HCT116 (cell line): ENCODE measurements at regions not wholly inside any gene's neighbourhood (a gene's known extent, or its start where the extent isn't known, plus 50 kb on each side); places are given as distances from the start of the nearest gene placed in this dataset.

Source experiments
- ATAC-seq: fragments of 200-7000 bp; cut with Tn5 transposase; 2 replicates; pipeline ENCODE4 v1.9.1; 2020; ENCODE audit warnings: mild to moderate bottlenecking, moderate library complexity
- BruUV-seq: library from RNA; stranded (reverse); fragments of 400-500 nt; replicated peaks from 2 replicates; lab custom pipeline; 2021; lab: Mats Ljungman, UMichigan
- CTCF ChIA-PET: fragments of 300-600 bp; sonication (Branson Sonifier 250); formaldehyde crosslinking; loops from one replicate; lab custom pipeline; 2021; ENCODE audit warnings: antibody characterized with exemption; lab: Charles Lee
- POLR2A ChIA-PET: fragments of 300-600, 350-600 bp; sonication (Branson Sonifier 250); formaldehyde crosslinking; loops from one replicate; lab custom pipeline; 2021; ENCODE audit warnings: antibody characterized with exemption; lab: Charles Lee
- RAD21 ChIA-PET, 2 experiments: fragments of 300-600 bp; sonication (Branson Sonifier 250); formaldehyde crosslinking; loops; one replicate each; lab custom pipeline; 2023; ENCODE audit warnings: low total read pairs in 2 of 2; ENCODE audit not compliant: uncharacterized antibody in 2 of 2, unreplicated experiment in 2 of 2, low non-redundant PET in 1 of 2; lab: Charles Lee
- DNase-seq: peaks from one replicate; pipeline ENCODE4 v3.0.0-alpha.2; 2010; ENCODE audit warnings: low read depth, low spot score
- H2AFZ ChIP-seq: fragments of 200-600 bp; shearing (Covaris generic), sonication (generic); 2 replicates; pipeline ENCODE4 v1.6.1; 2017; ENCODE audit warnings: low read depth, mixed run types, mixed read lengths, antibody characterized with exemption, low read length; ENCODE audit not compliant: poor library complexity, severe bottlenecking
- H3K27ac ChIP-seq: 2 replicates; pipeline ENCODE4 v1.5.1; 2012; ENCODE audit warnings: low read depth, low read length
- H3K27me3 ChIP-seq: fragments of 200-600 bp; sonication (generic); 2 replicates; pipeline ENCODE4 v1.6.1; 2016; ENCODE audit warnings: mixed run types, low read length, mixed read lengths; ENCODE audit not compliant: insufficient read depth
- H3K36me3 ChIP-seq, 2 experiments: fragments of 200-500 bp in 1 of 2; fragments of 200-600 bp in 1 of 2; sonication (Bioruptor generic) in 1 of 2; sonication (generic) in 1 of 2; 2 replicates each; pipeline versions ENCODE4 v1.5.1 to v1.6.1; 2014 to 2016; ENCODE audit warnings: low read length in 2 of 2, inconsistent platforms in 1 of 2, mixed read lengths in 1 of 2, mixed run types in 1 of 2; ENCODE audit not compliant: insufficient read depth in 2 of 2, control insufficient read depth in 1 of 2
- H3K4me1 ChIP-seq, 2 experiments: fragments of 200-600 bp in 1 of 2; sonication (generic) in 1 of 2; 2 replicates each; pipeline versions ENCODE4 v1.5.1 to v1.6.1; 2012 to 2017; ENCODE audit warnings: low read length in 2 of 2, inconsistent platforms in 1 of 2, mild to moderate bottlenecking in 1 of 2, mixed read lengths in 1 of 2, mixed run types in 1 of 2, moderate library complexity in 1 of 2; ENCODE audit not compliant: insufficient read depth in 2 of 2, control insufficient read depth in 1 of 2
- H3K4me2 ChIP-seq: fragments of 200-600 bp; sonication (generic); 2 replicates; pipeline ENCODE4 v1.6.1; 2017; ENCODE audit warnings: mixed run types, low read length, mixed read lengths
- H3K4me3 ChIP-seq, 2 experiments: fragments of 200-600 bp in 1 of 2; sonication (generic) in 1 of 2; replicated peaks in 1 of 2; 2 replicates each; pipeline ENCODE4 v1.5.1; 2011 to 2016; ENCODE audit warnings: low read length in 2 of 2, control low read depth in 1 of 2, low read depth in 1 of 2, mild to moderate bottlenecking in 1 of 2, mixed read lengths in 1 of 2, mixed run types in 1 of 2
- H3K79me2 ChIP-seq: fragments of 200-600 bp; sonication (generic); 2 replicates; pipeline ENCODE4 v1.6.1; 2017; ENCODE audit warnings: mild to moderate bottlenecking, mixed run types, low read length, moderate library complexity, mixed read lengths; ENCODE audit not compliant: insufficient read depth
- H3K9ac ChIP-seq: fragments of 200-600 bp; sonication (generic); 2 replicates; pipeline ENCODE4 v1.6.1; 2016; ENCODE audit warnings: low read length, mixed read lengths
- H3K9me2 ChIP-seq: fragments of 200-600 bp; sonication (generic), shearing (Covaris generic); 2 replicates; pipeline ENCODE4 v1.6.1; 2017; ENCODE audit warnings: mixed run types, mild to moderate bottlenecking, moderate library complexity; ENCODE audit not compliant: insufficient read depth
- H3K9me3 ChIP-seq, 2 experiments: fragments of 200-500 bp in 1 of 2; fragments of 200-600 bp in 1 of 2; sonication (Bioruptor generic) in 1 of 2; sonication (generic) in 1 of 2; 2 replicates each; pipeline ENCODE4 v1.6.1; 2014 to 2017; ENCODE audit warnings: low read length in 2 of 2, mixed read lengths in 2 of 2, inconsistent platforms in 1 of 2, low read depth in 1 of 2, mild to moderate bottlenecking in 1 of 2, mixed run types in 1 of 2, moderate library complexity in 1 of 2; ENCODE audit not compliant: control insufficient read depth in 1 of 2, insufficient read depth in 1 of 2
- H4K20me1 ChIP-seq: fragments of 200-600 bp; sonication (generic), shearing (Covaris generic); 2 replicates; pipeline ENCODE4 v1.6.1; 2017; ENCODE audit warnings: mixed run types, mild to moderate bottlenecking, moderate library complexity; ENCODE audit not compliant: insufficient read depth
- CBX3 ChIP-seq: IDR thresholded peaks from 2 replicates; pipeline ENCODE4 v1.6.1; 2012; ENCODE audit warnings: low read depth
- CEBPB ChIP-seq: IDR thresholded peaks from 2 replicates; pipeline ENCODE4 v1.6.1; 2012; ENCODE audit warnings: low read depth
- EGR1 ChIP-seq: IDR thresholded peaks from 2 replicates; pipeline ENCODE4 v1.6.1; 2012; ENCODE audit warnings: low read depth
- ELF1 ChIP-seq: IDR thresholded peaks from 2 replicates; pipeline ENCODE4 v1.6.1; 2012; ENCODE audit warnings: low read depth, borderline replicate concordance
- EZH2 ChIP-seq: fragments of 200-600 bp; sonication (generic); IDR thresholded peaks from 2 replicates; pipeline ENCODE4 v1.6.1; 2017; ENCODE audit warnings: antibody characterized with exemption, mixed run types
- EZH2phosphoT487 ChIP-seq: fragments of 200-600 bp; IDR thresholded peaks from 2 replicates; pipeline ENCODE4 v1.6.1; 2018; ENCODE audit warnings: antibody characterized with exemption, borderline replicate concordance
- FOSL1 ChIP-seq: IDR thresholded peaks from 2 replicates; pipeline ENCODE4 v1.6.1; 2012; ENCODE audit warnings: low read depth
- POLR2A ChIP-seq: IDR thresholded peaks from 2 replicates; pipeline ENCODE4 v1.7.0; 2011; ENCODE audit warnings: borderline replicate concordance; ENCODE audit not compliant: insufficient read depth, insufficient read length; ENCODE audit errors: extremely low read depth
- POLR2AphosphoS5 ChIP-seq: IDR thresholded peaks from 2 replicates; pipeline ENCODE4 v1.6.1; 2011; ENCODE audit warnings: mild to moderate bottlenecking, low read depth, low read length, moderate library complexity
- RAD21 ChIP-seq: IDR thresholded peaks from 2 replicates; pipeline ENCODE4 v1.6.1; 2012; ENCODE audit warnings: low read depth, mild to moderate bottlenecking
- SP1 ChIP-seq: IDR thresholded peaks from 2 replicates; pipeline ENCODE4 v1.6.1; 2012; ENCODE audit warnings: low read depth
- TCF7L2 ChIP-seq: IDR thresholded peaks from 2 replicates; pipeline ENCODE4 v1.7.0; 2011; ENCODE audit warnings: borderline replicate concordance, inconsistent platforms; ENCODE audit not compliant: insufficient read depth, insufficient read length; ENCODE audit errors: extremely low read depth
- ZFX ChIP-seq: fragments of 450-650 bp; IDR thresholded peaks from 2 replicates; pipeline ENCODE4 v1.6.1; 2017
- ZNF274 ChIP-seq: fragments of 200-500 bp; sonication (Bioruptor generic); IDR thresholded peaks from 2 replicates; pipeline ENCODE4 v1.6.1; 2014; ENCODE audit warnings: mild to moderate bottlenecking, low read depth, low read length, inconsistent platforms
- intact Hi-C: fragments of 100-400 bp; cut with micrococcal nuclease; formaldehyde crosslinking; loops from 2 replicates; pipeline ENCODE4 v1.10.0; 2022
- TF ChIP-seq, protein P1 (sequence below): IDR thresholded peaks from 2 replicates; pipeline ENCODE4 v1.6.1; 2012
- TF ChIP-seq, protein P2 (sequence below): IDR thresholded peaks from 2 replicates; pipeline ENCODE4 v1.6.1; 2012
- TF ChIP-seq, protein P3 (sequence below), 3 experiments: fragments of 200-600 bp in 1 of 3; sonication (generic) in 1 of 3; IDR thresholded peaks in 2 of 3; conservative IDR thresholded peaks in 1 of 3; 2 replicates each; pipeline ENCODE4 v1.5.1; 2012 to 2017; ENCODE audit warnings: low read depth in 2 of 3, low read length in 2 of 3, antibody characterized with exemption in 1 of 3, borderline replicate concordance in 1 of 3, control low read depth in 1 of 3, mild to moderate bottlenecking in 1 of 3, mixed read lengths in 1 of 3, mixed run types in 1 of 3, moderate library complexity in 1 of 3; ENCODE audit not compliant: insufficient read depth in 1 of 3

DNA sequence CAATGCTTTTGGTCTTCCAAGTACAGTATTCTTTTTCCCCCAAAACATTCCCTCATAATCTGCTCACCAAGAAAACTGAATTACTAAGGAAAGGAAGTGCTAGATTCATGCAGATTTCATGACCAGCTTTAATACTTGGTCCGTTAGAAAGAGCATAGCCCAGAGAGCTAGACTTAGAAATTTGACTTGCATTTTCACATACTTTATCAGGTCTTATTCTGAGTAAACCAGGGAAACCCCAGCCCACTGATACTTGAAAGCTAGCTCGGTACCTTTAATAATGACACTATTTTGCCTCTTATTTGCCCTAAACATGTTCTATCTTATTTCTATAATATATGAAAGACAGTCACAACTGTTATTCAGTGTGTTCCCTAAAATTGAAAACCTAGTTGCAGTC lies 204.5 kb downstream of the TTLL7 start:
- CTCF ChIA-PET = no interaction called here

More for the DNA sequence above, 204.5 kb downstream of the TTLL7 start:
- Histone ChIP-seq H3K9ac (no peak overlapping the region), H2AFZ (no peak overlapping the region), H3K36me3 (no peaks in the 10 kb centered on the region), H3K9me2 (no peaks in the 10 kb centered on the region), H3K4me2 (no peak overlapping the region), H3K79me2 (no peaks in the 10 kb centered on the region), H4K20me1 (no peaks in the 10 kb centered on the region), H3K27ac (no peak overlapping the region), H3K9me3 (no peaks in the 10 kb centered on the region), H3K27me3 (no peaks in the 10 kb centered on the region), H3K4me3 (no peak overlapping the region), H3K4me1 (no peaks in the 10 kb centered on the region)
- RAD21 ChIA-PET = no interaction called here
- DNase-seq = no peak
- TF ChIP-seq EGR1 (no peak), FOSL1 (no peak), RAD21 (no peak), TCF7L2 (no peak), SP1 (no peak), ZNF274 (no peak), ELF1 (no peak), EZH2phosphoT487 (no peak), CEBPB (no peak), ZFX (no peak), CBX3 (no peak), POLR2AphosphoS5 (no peak), POLR2A (no peak), EZH2 (no peak)
- TF ChIP-seq, protein P1, sequence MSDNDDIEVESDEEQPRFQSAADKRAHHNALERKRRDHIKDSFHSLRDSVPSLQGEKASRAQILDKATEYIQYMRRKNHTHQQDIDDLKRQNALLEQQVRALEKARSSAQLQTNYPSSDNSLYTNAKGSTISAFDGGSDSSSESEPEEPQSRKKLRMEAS = no peak
- TF ChIP-seq, protein P2, sequence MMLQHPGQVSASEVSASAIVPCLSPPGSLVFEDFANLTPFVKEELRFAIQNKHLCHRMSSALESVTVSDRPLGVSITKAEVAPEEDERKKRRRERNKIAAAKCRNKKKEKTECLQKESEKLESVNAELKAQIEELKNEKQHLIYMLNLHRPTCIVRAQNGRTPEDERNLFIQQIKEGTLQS = no peak
- TF ChIP-seq, protein P3, sequence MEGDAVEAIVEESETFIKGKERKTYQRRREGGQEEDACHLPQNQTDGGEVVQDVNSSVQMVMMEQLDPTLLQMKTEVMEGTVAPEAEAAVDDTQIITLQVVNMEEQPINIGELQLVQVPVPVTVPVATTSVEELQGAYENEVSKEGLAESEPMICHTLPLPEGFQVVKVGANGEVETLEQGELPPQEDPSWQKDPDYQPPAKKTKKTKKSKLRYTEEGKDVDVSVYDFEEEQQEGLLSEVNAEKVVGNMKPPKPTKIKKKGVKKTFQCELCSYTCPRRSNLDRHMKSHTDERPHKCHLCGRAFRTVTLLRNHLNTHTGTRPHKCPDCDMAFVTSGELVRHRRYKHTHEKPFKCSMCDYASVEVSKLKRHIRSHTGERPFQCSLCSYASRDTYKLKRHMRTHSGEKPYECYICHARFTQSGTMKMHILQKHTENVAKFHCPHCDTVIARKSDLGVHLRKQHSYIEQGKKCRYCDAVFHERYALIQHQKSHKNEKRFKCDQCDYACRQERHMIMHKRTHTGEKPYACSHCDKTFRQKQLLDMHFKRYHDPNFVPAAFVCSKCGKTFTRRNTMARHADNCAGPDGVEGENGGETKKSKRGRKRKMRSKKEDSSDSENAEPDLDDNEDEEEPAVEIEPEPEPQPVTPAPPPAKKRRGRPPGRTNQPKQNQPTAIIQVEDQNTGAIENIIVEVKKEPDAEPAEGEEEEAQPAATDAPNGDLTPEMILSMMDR (IDR thresholded peaks at IDR 0.05 in 2 of 3, conservative IDR thresholded peaks at IDR 0.05 in 1 of 3; ENCODE audit: borderline replicate concordance in 1 of 3, insufficient read depth in 1 of 3, low read depth in 2 of 3, low read length in 2 of 3) = no peak
- no peak for ATAC-seq
- no TSS peak for BruUV-seq
- intact Hi-C loops = no loop called here
- POLR2A ChIA-PET = no interaction called here
